GM12874 (cell line): ENCODE measurements at regions not wholly inside any gene's neighbourhood (a gene's known extent, or its start where the extent isn't known, plus 50 kb on each side); places are given as distances from the start of the nearest gene placed in this dataset.

Experiments used
- TF ChIP-seq, protein P1 (sequence below): IDR thresholded peaks from 2 replicates; pipeline ENCODE4 v1.5.1; 2011; ENCODE audit warnings: low read depth, mild to moderate bottlenecking, control low read depth, low read length, moderate library complexity; ENCODE audit not compliant: insufficient read depth

GRCh38 chr4:77434299-77435092 lies 171.1 kb upstream of the CXCL13 start:
- TF ChIP-seq, protein P1, sequence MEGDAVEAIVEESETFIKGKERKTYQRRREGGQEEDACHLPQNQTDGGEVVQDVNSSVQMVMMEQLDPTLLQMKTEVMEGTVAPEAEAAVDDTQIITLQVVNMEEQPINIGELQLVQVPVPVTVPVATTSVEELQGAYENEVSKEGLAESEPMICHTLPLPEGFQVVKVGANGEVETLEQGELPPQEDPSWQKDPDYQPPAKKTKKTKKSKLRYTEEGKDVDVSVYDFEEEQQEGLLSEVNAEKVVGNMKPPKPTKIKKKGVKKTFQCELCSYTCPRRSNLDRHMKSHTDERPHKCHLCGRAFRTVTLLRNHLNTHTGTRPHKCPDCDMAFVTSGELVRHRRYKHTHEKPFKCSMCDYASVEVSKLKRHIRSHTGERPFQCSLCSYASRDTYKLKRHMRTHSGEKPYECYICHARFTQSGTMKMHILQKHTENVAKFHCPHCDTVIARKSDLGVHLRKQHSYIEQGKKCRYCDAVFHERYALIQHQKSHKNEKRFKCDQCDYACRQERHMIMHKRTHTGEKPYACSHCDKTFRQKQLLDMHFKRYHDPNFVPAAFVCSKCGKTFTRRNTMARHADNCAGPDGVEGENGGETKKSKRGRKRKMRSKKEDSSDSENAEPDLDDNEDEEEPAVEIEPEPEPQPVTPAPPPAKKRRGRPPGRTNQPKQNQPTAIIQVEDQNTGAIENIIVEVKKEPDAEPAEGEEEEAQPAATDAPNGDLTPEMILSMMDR, result no peak

DNA sequence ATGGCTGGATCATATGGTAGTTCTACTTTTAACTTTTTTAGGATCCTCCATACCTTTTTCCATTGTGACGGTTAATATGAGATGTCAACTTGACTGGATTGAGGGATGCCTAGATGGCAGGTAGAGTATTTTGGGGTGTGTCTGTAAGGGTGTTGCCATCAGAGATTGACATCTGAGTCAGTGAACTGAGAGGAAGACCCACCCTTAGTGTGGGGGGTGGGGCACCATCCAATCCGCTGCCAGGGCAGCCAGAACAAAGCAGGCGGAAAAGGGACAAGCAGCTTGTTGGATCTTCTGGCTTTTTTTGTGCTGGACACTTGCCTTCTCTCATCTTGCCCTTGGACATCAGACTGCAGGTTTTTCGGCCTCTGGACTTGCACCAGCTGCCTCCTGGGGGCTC lies 168.5 kb upstream of the CXCL13 start:
- TF ChIP-seq, protein P1, result no peak

- TF ChIP-seq, protein P1, result no peak
These were observed 167.1 kb upstream of the CXCL13 start for GRCh38 chr4:77438549-77438948.

DNA sequence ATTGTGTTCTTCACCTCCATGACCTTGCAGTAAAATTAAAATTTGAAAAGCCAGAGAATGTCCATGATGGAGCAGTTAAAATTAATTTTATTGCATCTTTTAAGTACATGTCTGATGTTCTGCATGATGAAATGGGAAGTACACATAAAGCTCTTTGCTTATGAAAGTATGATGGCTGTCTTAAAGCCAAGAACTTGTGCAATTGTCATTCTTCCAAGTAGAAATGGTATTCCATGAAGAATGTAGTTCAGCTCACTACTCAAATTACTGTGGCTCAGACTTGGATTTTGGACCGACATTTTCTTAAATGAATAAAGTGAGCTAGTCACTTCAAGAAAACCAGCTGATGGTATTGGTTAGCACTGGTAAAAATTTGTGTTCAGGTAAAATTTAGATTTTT lies 161.7 kb upstream of the CXCL13 start:
- TF ChIP-seq, protein P1, result no peak

DNA sequence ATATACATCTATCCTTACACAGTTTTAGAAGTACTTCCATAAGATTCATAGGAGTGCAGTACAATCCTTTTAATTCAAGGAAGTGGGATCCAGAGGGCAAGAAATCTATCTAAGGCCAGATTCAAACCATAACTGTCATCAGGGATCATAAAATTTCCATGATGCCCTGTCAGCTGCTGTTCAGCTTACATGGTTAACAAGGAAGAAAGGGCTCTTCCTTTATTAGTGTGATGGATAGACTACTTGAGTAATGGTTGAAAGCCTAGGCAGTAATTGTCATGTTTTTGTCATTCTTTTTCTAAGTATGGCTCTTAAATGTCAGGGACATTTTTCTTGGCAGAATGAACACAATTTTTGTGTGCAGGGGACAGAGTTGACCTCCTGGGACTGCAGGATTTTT lies 159.8 kb upstream of the CXCL13 start:
- TF ChIP-seq, protein P1, result no peak

DNA sequence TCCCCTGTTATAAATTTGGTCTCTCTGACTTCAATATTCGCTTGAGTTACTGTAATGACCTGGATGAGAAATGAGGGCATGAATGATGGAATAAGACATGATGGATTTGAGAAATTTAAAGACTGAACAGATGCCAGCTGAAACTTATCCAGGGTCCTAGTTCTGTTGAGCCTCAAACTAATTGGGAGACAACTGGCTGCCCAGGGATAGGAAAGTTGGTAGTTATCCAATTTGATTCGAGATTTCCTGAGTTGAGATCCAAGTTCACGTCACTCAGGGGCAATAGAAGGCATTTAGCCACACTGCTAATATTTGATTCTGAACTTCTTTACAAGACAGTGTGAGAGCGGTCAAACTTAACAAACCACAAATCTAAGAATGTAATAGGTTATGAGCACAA lies 159.0 kb upstream of the CXCL13 start:
- TF ChIP-seq, protein P1, result no peak

GRCh38 chr4:77449171-77449570 lies 156.4 kb upstream of the CXCL13 start:
- TF ChIP-seq, protein P1, result no peak
